BE2C (cell line): ENCODE measurements at regions not wholly inside any gene's neighbourhood (a gene's known extent, or its start where the extent isn't known, plus 50 kb on each side); places are given as distances from the start of the nearest gene placed in this dataset.
"Not testable (repeated sequence)": the region's sequence is repeated elsewhere in the genome, so short reads cannot be mapped to it uniquely, and the experiment has no call there.

Experiments used
- DNase-seq: peaks from one replicate; pipeline ENCODE4 v3.0.0-alpha.2; 2020
- H3K27me3 ChIP-seq: fragments of 250-450 bp; sonication (Bioruptor Pico); 2 replicates; pipeline ENCODE4 v1.5.1; 2020; ENCODE audit warnings: mild to moderate bottlenecking
- H3K36me3 ChIP-seq: fragments of 250-450 bp; sonication (Bioruptor Pico); 2 replicates; pipeline ENCODE4 v1.5.1; 2020; ENCODE audit warnings: mild to moderate bottlenecking
- H3K4me1 ChIP-seq: fragments of 250-450 bp; sonication (Bioruptor Pico); 2 replicates; pipeline ENCODE4 v1.5.1; 2020
- H3K4me3 ChIP-seq: 2 replicates; pipeline ENCODE4 v1.5.1; 2011; ENCODE audit warnings: low read depth, low read length
- H3K9me3 ChIP-seq: fragments of 250-450 bp; sonication (Bioruptor Pico); 2 replicates; pipeline ENCODE4 v1.5.1; 2020
- TF ChIP-seq, protein P1 (sequence below): IDR thresholded peaks from 2 replicates; pipeline ENCODE4 v1.5.1; 2012; ENCODE audit warnings: mild to moderate bottlenecking, low read depth, low read length

DNA sequence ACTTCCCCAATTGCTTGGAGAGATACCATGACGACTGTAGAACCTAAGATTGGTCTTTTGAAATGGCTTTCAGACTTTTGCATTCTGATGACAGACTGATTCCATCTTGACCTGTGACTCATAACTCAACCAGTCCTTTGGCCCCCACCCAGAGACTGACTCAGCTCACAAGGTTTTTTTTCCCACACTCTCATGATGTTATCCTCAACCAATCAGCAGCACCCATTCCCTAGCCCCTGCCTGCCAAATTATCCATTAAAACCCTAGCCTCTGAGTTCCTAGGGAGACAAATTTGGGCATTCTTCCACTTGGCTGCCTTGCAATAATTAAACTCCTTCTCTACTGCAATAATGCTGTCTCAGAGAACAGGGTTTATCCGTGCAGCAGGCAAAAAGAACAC lies 1263.3 kb upstream of the CDH9 start:
- no peaks in the 10 kb centered on the region for H3K27me3 ChIP-seq
- no peaks in the 10 kb centered on the region for H3K9me3 ChIP-seq
- TF ChIP-seq, protein P1, sequence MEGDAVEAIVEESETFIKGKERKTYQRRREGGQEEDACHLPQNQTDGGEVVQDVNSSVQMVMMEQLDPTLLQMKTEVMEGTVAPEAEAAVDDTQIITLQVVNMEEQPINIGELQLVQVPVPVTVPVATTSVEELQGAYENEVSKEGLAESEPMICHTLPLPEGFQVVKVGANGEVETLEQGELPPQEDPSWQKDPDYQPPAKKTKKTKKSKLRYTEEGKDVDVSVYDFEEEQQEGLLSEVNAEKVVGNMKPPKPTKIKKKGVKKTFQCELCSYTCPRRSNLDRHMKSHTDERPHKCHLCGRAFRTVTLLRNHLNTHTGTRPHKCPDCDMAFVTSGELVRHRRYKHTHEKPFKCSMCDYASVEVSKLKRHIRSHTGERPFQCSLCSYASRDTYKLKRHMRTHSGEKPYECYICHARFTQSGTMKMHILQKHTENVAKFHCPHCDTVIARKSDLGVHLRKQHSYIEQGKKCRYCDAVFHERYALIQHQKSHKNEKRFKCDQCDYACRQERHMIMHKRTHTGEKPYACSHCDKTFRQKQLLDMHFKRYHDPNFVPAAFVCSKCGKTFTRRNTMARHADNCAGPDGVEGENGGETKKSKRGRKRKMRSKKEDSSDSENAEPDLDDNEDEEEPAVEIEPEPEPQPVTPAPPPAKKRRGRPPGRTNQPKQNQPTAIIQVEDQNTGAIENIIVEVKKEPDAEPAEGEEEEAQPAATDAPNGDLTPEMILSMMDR = no peak
- DNase-seq = peak; percentile 65
- H3K4me1 ChIP-seq = no peaks in the 10 kb centered on the region; the same call in 1 of the 2 replicates
- no peaks in the 10 kb centered on the region for H3K36me3 ChIP-seq
- no peak overlapping the region for H3K4me3 ChIP-seq

DNA sequence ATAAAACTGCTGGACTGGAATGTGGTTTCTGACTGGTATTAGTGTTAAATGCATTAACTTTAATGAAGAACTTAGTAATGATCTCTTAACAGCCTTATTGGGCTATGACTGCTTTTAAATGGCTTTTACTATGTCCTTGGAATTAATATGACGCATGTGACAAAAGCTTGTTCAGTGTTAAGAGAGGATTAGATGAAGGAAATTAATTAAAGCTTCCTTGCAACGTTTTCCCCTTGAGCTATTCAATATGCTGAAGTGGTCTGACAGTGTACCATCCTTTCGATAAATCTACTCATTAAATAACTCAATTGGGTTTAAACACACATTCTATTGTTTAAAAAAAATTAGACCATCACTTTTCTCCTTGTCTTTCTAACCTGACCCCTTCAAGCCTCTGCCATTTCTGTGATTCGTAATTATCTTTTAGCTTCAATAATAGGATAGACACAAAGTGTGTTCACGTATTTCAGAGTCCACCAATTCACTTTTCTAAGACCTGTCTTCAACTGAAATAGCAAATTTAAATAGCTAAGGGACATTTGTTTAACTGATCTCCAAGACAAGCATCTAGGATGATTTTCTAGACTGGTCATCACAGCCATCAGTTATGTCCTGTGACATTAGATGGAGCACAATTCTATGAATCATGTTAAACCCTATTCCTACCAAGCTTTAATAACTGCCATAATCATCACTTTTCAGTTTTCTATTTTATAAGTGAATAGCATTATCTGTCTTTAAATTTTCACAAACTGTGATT lies 1258.0 kb upstream of the CDH9 start:
- no peaks in the 10 kb centered on the region for H3K9me3 ChIP-seq
- no peaks in the 10 kb centered on the region; the same call in 1 of the 2 replicates for H3K4me1 ChIP-seq
- TF ChIP-seq, protein P1 = no peak
- no peak for DNase-seq
- H3K36me3 ChIP-seq = no peaks in the 10 kb centered on the region
- H3K27me3 ChIP-seq = no peaks in the 10 kb centered on the region
- H3K4me3 ChIP-seq = no peak overlapping the region

DNA sequence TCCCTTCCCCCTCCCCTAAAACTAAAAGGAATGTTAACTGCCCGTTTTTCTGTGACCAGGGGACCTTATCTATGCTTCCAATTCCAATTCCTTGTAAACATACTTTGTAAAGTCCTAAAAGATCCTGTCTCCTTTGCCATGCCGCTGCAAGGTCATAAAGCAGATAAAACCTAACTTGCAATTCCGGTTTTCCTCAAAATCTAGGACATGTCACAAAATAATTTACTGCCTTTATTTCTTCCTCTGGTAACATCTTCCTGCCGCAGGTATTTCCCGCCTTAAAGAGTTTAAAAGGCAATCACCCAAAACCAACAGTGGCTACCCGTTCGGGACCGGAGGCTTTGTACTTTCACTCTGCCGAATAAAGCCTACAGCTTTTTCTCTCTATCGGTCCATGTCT lies 1248.6 kb upstream of the CDH9 start:
- H3K4me1 ChIP-seq, H3K36me3 ChIP-seq, H3K27me3 ChIP-seq, DNase-seq, H3K4me3 ChIP-seq, H3K9me3 ChIP-seq: not testable (repeated sequence)

DNA sequence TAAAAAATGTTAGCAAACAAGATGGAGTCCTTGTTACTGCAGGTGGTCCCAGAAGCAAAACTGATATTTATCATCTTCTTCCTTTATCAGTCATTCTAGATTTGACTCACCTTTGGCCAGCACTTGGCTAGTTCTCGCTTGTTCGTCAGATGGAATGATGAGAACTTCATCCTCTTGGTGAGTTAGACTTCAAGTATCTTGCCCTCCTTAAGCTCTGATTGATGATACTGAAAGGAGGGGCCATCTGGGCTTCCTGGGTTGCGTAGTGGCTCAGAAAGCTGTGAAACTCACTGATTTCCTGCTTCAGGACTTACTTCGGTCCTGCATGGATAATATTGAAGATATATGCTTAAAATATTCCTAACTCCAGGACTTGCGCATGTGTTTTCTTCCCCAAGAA lies 1248.2 kb upstream of the CDH9 start:
- H3K4me1 ChIP-seq = no peaks in the 10 kb centered on the region
- no peak for DNase-seq
- TF ChIP-seq, protein P1 = no peak

DNA sequence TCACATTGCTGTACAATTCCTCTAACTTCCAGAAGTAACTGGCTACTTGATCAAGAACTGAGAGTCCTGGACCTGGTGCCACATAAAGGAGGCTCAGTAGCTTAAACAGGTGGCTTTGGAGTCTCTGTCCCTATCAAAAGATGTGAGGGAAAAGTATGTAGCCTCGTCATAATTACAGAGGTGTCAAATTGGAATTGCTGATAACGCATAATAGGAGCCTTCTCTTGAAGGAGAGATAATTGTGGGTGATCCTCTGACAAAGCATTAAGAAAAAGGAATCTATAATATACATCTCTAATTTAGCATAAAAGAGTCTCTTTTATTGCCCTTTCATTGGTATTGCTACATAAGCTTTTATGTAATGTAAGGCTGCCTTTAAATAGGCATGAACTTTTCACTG lies 1246.4 kb upstream of the CDH9 start:
- Histone ChIP-seq H3K27me3 (no peaks in the 10 kb centered on the region), H3K9me3 (no peaks in the 10 kb centered on the region), H3K36me3 (no peaks in the 10 kb centered on the region), H3K4me3 (no peak overlapping the region), H3K4me1 (no peaks in the 10 kb centered on the region)
- TF ChIP-seq, protein P1 = no peak
- no peak for DNase-seq

More for the DNA sequence above, 1248.2 kb upstream of the CDH9 start:
- Histone ChIP-seq H3K4me3 (no peak overlapping the region), H3K27me3 (no peaks in the 10 kb centered on the region), H3K9me3 (no peaks in the 10 kb centered on the region), H3K36me3 (no peaks in the 10 kb centered on the region)

DNA sequence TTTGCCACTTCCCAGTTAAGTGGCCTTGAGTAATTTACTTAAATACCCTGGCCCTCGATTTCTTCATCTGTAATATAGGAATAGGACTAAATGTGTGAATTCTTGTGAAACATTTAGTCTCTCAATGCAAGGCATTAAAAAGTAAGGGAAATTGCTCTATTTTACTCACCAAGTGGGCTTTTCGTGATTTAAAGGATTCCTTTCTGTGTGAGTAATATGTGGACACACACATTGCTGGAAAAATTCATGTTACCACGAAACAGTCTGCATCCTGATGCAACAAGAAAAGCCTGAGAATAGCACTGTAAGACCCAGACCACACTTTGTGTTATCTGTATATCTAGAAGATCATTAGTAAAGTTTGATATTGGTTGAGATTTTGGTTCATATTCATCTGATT lies 1243.0 kb upstream of the CDH9 start:
- no peak for DNase-seq
- H3K9me3 ChIP-seq = no peaks in the 10 kb centered on the region
- no peak overlapping the region for H3K4me3 ChIP-seq
- H3K4me1 ChIP-seq = no peaks in the 10 kb centered on the region
- H3K36me3 ChIP-seq = no peaks in the 10 kb centered on the region
- no peaks in the 10 kb centered on the region for H3K27me3 ChIP-seq
- TF ChIP-seq, protein P1 = no peak
